ENCODE measurements at regions not wholly inside any gene's neighbourhood (a gene's known extent, or its start where the extent isn't known, plus 50 kb on each side); places are given as distances from the start of the nearest gene placed in this dataset.

DNA sequence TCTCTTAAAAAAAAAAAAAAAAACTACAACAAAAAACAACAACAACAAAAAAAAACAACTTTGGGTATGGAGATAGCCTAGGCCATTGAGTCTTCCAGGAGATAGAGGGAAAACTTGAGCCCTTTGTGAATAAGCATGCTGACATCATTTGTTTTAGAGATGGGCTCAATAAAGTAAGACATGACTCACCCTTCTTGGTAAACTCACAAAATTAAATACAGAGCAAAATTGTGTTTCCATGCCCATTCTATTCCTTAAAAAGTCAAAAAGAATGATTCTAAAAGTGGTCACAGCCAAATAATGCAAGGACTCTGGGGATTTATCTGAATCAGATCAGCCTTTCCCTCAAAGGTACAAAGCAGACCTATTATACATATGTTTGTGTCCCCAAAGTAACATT, 117.4 kb downstream of the ETAA1 start:
- TF ChIP-seq, protein P1, sequence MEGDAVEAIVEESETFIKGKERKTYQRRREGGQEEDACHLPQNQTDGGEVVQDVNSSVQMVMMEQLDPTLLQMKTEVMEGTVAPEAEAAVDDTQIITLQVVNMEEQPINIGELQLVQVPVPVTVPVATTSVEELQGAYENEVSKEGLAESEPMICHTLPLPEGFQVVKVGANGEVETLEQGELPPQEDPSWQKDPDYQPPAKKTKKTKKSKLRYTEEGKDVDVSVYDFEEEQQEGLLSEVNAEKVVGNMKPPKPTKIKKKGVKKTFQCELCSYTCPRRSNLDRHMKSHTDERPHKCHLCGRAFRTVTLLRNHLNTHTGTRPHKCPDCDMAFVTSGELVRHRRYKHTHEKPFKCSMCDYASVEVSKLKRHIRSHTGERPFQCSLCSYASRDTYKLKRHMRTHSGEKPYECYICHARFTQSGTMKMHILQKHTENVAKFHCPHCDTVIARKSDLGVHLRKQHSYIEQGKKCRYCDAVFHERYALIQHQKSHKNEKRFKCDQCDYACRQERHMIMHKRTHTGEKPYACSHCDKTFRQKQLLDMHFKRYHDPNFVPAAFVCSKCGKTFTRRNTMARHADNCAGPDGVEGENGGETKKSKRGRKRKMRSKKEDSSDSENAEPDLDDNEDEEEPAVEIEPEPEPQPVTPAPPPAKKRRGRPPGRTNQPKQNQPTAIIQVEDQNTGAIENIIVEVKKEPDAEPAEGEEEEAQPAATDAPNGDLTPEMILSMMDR (IDR thresholded peaks at IDR 0.05): no peak
- TF ChIP-seq POLR2A (IDR thresholded peaks at IDR 0.05): no peak

Data from body of pancreas (tissue), 4 donors.